ENCODE measurements at regions not wholly inside any gene's neighbourhood (a gene's known extent, or its start where the extent isn't known, plus 50 kb on each side); places are given as distances from the start of the nearest gene placed in this dataset.

DNA sequence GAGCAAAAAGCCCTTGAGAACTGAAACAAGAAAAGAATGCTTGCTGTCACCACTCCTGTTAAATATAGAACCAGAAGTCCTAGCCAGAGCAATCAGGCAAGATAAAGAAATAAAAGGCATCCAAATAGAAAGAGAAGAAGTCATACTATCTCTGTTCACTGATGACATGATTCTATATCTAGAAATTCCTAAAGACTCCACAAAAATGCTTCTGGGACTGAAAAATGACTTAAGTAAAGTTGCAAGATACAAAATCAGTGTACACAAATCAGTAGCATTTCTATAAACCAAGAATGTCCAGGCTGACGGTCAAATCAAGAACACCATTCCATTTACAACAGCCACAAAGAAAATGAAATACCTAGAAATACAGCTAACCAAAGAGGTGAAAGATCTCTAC lies 552.7 kb upstream of the SLIT2 start:
- no peak for DNase-seq

- no peak for DNase-seq
Measured at GRCh38 chr4:19694812-19695211, 556.9 kb upstream of the SLIT2 start.

DNA sequence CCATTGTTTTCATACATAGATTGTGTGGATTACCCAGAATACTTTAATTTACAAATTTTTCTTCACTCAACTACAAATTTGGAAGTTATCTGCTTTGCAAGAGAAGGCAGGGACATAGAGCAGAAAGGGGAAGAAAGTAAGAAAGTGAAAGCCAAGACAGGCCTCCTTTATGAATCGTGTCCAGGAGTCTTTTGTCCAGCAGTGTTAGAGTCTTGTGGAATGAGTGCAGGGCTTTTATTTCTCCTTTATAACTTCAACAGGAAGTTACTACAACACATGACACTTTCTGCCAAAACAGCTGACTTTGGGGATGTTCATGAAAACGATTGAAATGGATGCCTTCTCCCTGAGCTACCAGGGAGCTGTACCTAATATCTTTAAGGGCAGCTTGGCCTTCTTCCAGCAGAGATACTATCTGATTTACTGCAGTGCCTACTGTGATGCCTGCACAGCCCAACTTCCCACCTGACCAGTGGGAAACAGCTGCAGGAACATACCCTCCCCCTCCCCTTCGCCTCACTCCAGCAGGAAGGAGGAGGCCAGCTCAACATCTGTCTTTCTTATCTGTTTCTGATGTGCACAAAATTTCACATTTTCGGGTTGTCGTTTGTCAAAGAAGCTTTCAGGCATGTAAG lies 557.7 kb upstream of the SLIT2 start:
- DNase-seq = no peak

DNA sequence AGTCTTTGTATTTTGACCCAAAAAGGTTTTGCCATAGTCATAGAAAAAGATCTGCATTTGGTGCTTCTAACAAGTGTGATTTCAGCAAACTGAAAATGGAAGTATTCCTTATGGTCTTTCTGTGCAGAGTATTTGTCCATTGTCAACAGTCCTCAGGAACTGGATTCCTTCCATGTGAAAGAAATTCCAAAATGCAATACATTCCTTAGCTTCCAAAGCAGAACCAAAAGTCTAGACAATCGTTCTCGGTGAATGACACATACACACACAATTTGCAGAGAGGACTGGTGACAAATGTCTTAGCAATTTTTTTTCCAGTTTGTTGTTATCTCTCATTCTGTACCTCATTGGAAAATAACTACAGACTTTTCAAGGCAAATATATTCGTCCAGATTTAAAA lies 562.2 kb upstream of the SLIT2 start:
- DNase-seq = peak; percentile 35 to 64

DNA sequence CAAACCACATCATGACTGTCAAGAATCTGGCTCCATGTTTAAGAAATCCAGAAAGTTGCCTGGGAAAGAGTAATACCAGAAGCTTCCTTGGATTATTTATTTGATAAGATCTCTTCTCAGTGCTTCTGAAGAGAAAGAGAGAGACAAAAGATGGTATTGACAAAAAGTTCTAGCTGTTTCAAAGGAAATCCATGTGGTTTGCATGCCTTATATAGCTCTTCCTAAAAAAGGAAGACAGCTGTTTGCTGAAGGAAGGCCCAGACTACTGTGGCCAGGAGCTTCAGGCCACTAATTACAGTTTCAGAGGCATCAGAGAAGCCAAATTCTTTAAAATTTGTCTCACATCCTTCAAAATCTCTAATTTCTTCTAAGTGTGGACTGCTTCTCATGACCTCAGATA lies 565.2 kb upstream of the SLIT2 start:
- no peak for DNase-seq

- DNase-seq = no peak
Measured at GRCh38 chr4:19684084-19684483, 567.6 kb upstream of the SLIT2 start.

- DNase-seq = no peak
Measured at GRCh38 chr4:19683426-19683825, 568.3 kb upstream of the SLIT2 start.

DNA sequence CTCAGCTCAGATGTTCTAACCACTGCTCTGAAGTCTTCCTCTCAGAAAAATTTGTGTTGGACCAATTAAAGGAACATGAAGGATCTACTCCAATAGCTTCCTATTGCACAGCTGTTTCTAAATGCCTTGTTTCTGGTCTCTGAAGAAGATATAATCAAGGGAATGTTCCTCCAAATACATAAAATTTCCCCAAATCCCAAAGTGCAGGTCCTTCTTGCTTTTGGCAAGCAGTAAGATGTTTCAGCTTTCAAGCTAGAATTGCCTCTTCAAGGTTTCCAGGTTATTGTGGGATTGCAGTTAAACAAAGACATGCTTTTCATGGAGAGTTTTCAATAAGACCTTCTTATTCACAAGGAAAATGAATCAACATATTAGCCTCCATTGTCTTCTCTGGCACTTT lies 574.5 kb upstream of the SLIT2 start:
- no peak for DNase-seq

GRCh38 chr4:19675172-19675811 lies 576.4 kb upstream of the SLIT2 start:
- no peak for DNase-seq

- DNase-seq = no peak
Measured at GRCh38 chr4:19659101-19659500, 592.6 kb upstream of the SLIT2 start.

DNA sequence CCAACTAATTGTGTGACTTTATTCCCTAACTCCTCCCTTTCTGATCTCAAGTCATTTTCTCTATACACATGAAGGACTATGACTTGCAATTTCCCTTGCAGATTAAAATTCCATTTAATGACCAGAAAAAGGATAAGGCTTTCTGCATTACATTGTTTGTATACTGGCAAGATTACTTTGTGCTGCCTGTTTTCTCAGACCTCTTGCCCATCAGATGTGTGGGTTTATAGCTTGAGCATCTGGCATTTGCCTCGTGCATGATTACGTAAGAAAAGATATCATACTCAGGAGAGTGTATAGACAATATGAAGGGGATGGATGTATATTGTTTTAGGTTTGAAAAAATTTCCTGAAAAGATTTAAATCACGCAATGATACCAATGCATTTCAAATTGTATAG lies 593.8 kb upstream of the SLIT2 start:
- DNase-seq = no peak

- no peak for DNase-seq
Measured at GRCh38 chr4:19655666-19656065, 596.0 kb upstream of the SLIT2 start.

DNA sequence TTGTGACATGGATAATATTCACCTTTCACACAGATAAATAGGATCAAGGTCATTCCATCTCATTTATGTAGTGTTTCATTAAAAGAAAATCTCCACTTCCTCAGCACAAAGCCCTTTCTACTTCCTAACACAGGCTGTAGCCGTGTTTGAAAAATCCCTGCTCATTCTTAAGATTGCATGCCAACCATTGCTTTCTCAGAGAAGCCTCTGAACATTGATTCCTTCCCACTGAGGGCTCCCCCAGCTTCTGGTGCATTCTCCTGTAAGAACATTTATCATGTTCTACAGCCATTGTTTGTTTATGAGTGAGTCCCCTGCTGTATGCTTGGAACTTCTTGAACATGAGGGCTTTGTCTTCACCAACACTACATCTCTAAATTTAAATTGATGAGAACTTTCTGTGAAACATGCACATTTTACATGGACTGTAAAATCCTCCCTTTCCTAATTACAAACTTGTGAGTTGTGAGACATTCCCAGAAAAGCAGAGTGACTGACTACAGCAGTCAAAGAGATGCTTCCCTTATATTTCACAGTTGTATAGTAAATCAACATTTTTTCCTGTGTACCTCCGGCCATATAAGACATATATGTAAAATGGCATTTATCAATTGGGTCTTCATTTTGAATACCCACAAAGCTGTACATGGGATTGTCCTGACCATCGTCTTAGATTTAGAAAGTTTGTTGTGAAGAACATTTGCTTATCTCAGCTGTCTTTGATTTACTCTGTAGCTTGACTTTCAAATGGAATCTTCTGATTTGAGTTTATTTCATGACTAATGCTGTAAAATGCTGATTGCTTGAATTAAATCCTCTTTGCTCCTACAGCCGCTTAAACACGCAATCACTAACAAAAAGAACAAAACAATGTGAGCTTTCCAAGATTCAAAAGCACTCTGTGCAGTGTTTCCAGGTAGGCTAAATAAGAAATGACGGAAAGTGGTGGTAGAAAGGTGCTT lies 600.5 kb upstream of the SLIT2 start:
- no peak for DNase-seq

DNA sequence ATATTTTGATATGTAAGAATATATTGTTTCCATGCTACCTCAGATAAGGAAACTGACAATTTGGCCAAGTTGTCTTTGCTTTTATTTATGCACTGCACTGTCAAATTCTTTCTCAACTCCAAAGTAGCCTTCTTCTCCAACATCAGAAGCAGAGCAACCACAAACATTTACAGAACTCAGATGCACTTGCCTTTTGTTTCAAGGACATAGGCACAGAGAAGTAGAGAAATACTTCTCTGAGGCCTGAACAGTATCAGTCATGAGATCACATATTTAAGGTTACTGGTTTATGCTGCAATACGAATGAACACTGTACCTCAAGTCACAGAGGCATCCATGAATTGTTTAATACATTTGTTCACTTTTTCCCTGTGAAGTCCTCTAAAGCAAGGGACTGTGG lies 606.1 kb upstream of the SLIT2 start:
- no peak for DNase-seq

- no peak for DNase-seq
Measured at GRCh38 chr4:19636451-19636850, 615.3 kb upstream of the SLIT2 start.

DNA sequence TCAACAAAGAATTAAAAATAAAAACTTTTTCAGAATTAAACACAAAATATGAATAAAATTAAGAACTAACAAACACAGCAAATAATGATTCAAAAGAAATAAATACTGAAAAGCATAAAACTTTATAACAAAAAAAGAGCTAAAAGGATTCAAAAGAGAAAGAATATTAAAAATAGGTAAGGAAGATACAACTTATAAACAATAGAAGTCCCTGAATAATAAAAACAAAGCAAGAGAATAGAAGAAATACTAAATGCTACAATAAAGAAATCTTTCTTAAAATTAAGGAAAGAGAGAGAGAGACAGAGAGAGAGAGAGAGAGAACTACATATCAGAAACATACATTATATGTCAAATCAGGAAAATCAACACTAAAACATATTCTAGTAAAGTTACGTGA lies 619.9 kb upstream of the SLIT2 start:
- DNase-seq = no peak

GRCh38 chr4:19623866-19624265 lies 627.8 kb upstream of the SLIT2 start:
- DNase-seq = no peak

GRCh38 chr4:19615086-19615689 lies 636.5 kb upstream of the SLIT2 start:
- no peak for DNase-seq

- DNase-seq = no peak
Measured at GRCh38 chr4:19614171-19614570, 637.5 kb upstream of the SLIT2 start.

GRCh38 chr4:19596342-19596741 lies 655.4 kb upstream of the SLIT2 start:
- DNase-seq = no peak

DNA sequence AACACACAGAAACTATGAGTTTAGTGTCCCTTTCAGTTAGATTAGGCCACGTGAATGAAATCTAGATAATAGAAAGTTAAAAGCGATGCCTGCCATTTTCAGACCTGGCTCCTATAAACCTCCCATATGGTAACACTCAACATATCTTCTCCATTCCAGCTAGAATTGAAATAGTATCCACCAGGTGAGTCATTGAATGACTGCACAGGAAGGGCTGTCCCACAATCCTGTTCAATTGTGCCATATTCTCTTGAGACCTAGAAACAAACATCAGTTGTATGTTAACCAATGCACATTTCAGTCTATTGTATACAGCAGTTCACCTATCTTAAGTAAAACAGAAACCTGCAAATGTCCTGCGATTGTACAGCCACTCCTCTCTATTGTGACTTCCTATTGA lies 659.3 kb upstream of the SLIT2 start:
- peak in 1 of 2 experiments; percentile 4 for DNase-seq

- DNase-seq = no peak
Measured at GRCh38 chr4:19583827-19584569, 667.7 kb upstream of the SLIT2 start.

- DNase-seq = no peak
Measured at GRCh38 chr4:19580095-19580494, 671.6 kb upstream of the SLIT2 start.
